WTC11 (cell line): ENCODE measurements at regions not wholly inside any gene's neighbourhood (a gene's known extent, or its start where the extent isn't known, plus 50 kb on each side); places are given as distances from the start of the nearest gene placed in this dataset.

ENCODE experiments used
- ATAC-seq: fragments of 200-7000 bp; cut with Tn5 transposase; 2 replicates; pipeline ENCODE4 v1.10.0; 2021; ENCODE audit warnings: mild to moderate bottlenecking, moderate library complexity
- CTCF ChIA-PET: fragments of 300-600 bp; sonication (Branson Sonifier 250); formaldehyde crosslinking; loops from one replicate; lab custom pipeline; 2021; ENCODE audit warnings: antibody characterized with exemption; lab: Charles Lee
- POLR2A ChIA-PET: fragments of 350-600 bp; sonication (Branson Sonifier 250); formaldehyde crosslinking; loops from one replicate; lab custom pipeline; 2021; ENCODE audit warnings: antibody characterized with exemption; lab: Charles Lee
- DNase-seq: peaks from one replicate; pipeline ENCODE4 v3.0.0; 2021; ENCODE audit warnings: low spot score
- H3K27ac Mint-ChIP-seq: 2 replicates; pipeline ENCODE4 v1.8.0; 2021; ENCODE audit warnings: mixed read lengths
- H3K27me3 Mint-ChIP-seq: 2 replicates; pipeline ENCODE4 v1.8.0; 2021; ENCODE audit warnings: low read depth, mild to moderate bottlenecking, moderate library complexity, mixed read lengths
- H3K36me3 Mint-ChIP-seq: 2 replicates; pipeline ENCODE4 v1.8.0; 2021; ENCODE audit warnings: mixed read lengths
- H3K4me1 Mint-ChIP-seq: 2 replicates; pipeline ENCODE4 v1.8.0; 2022; ENCODE audit warnings: mixed read lengths
- H3K4me3 Mint-ChIP-seq: 2 replicates; pipeline ENCODE4 v1.8.0; 2021; ENCODE audit warnings: mild to moderate bottlenecking, moderate library complexity, mixed read lengths
- H3K9me3 Mint-ChIP-seq: 2 replicates; pipeline ENCODE4 v1.8.0; 2021; ENCODE audit warnings: mixed read lengths
- CREM ChIP-seq: sonication (generic); formaldehyde crosslinking; IDR thresholded peaks from 2 replicates; pipeline ENCODE4 v1.8.1; 2022; ENCODE audit warnings: mild to moderate bottlenecking, missing genetic modification reagents, moderate library complexity
- E2F5 ChIP-seq: sonication (generic); formaldehyde crosslinking; IDR thresholded peaks from 2 replicates; pipeline ENCODE4 v1.8.1; 2022; ENCODE audit warnings: mild to moderate bottlenecking, moderate library complexity, missing genetic modification reagents
- ETV6 ChIP-seq: sonication (generic); formaldehyde crosslinking; IDR thresholded peaks from 2 replicates; pipeline ENCODE4 v1.8.1; 2022; ENCODE audit warnings: mild to moderate bottlenecking, missing genetic modification reagents
- FOXP1 ChIP-seq: sonication (generic); formaldehyde crosslinking; IDR thresholded peaks from 2 replicates; pipeline ENCODE4 v1.8.0; 2022; ENCODE audit warnings: missing genetic modification reagents, mild to moderate bottlenecking, moderate library complexity, borderline replicate concordance
- FOXP4 ChIP-seq: sonication (generic); formaldehyde crosslinking; IDR thresholded peaks from 2 replicates; pipeline ENCODE4 v1.8.0; 2022; ENCODE audit warnings: mild to moderate bottlenecking, missing genetic modification reagents
- GRHL2 ChIP-seq: fragments of 250-450 bp; sonication (Bioruptor Pico); IDR thresholded peaks from 2 replicates; pipeline ENCODE4 v1.8.0; 2022; ENCODE audit warnings: mild to moderate bottlenecking, moderate library complexity; ENCODE audit not compliant: insufficient replicate concordance, severe bottlenecking
- HMGA2 ChIP-seq: fragments of 250-450 bp; sonication (Bioruptor Pico); IDR thresholded peaks from 2 replicates; pipeline ENCODE4 v1.4.0; 2021; ENCODE audit warnings: mild to moderate bottlenecking, moderate library complexity
- JUN ChIP-seq: sonication (generic); formaldehyde crosslinking; IDR thresholded peaks from 2 replicates; pipeline ENCODE4 v1.8.0; 2023; ENCODE audit warnings: mild to moderate bottlenecking, missing genetic modification reagents
- PRRX2 ChIP-seq: fragments of 250-450 bp; sonication (Bioruptor Pico); IDR thresholded peaks from 2 replicates; pipeline ENCODE4 v1.8.0; 2021; ENCODE audit warnings: mild to moderate bottlenecking
- TEAD1 ChIP-seq: sonication (generic); formaldehyde crosslinking; IDR thresholded peaks from 2 replicates; pipeline ENCODE4 v1.8.0; 2022; ENCODE audit warnings: mild to moderate bottlenecking, missing genetic modification reagents
- TEAD4 ChIP-seq: sonication (generic); formaldehyde crosslinking; IDR thresholded peaks from 2 replicates; pipeline ENCODE4 v1.8.0; 2022; ENCODE audit warnings: mild to moderate bottlenecking, missing genetic modification reagents
- USF1 ChIP-seq: sonication (generic); formaldehyde crosslinking; IDR thresholded peaks from 2 replicates; pipeline ENCODE4 v1.8.0; 2022; ENCODE audit warnings: mild to moderate bottlenecking, missing genetic modification reagents
- ZBTB43 ChIP-seq: sonication (generic); formaldehyde crosslinking; IDR thresholded peaks from 2 replicates; pipeline ENCODE4 v1.8.1; 2023; ENCODE audit warnings: mild to moderate bottlenecking, missing genetic modification reagents
- ZNF396 ChIP-seq: fragments of 250-450 bp; sonication (Bioruptor Pico); IDR thresholded peaks from 2 replicates; pipeline ENCODE4 v1.8.0; 2021; ENCODE audit warnings: mild to moderate bottlenecking, moderate library complexity, borderline replicate concordance
- TF ChIP-seq, protein P1 (sequence below): sonication (generic); formaldehyde crosslinking; IDR thresholded peaks from 2 replicates; pipeline ENCODE4 v1.8.0; 2022; ENCODE audit warnings: mild to moderate bottlenecking, missing genetic modification reagents
- TF ChIP-seq, protein P2 (sequence below): fragments of 250-450 bp; sonication (Bioruptor Pico); conservative IDR thresholded peaks from 2 replicates; pipeline ENCODE4 v1.9.0; 2021; ENCODE audit warnings: mild to moderate bottlenecking
- TF ChIP-seq, protein P3 (sequence below): sonication (generic); formaldehyde crosslinking; IDR thresholded peaks from 2 replicates; pipeline ENCODE4 v1.8.1; 2023; ENCODE audit warnings: mild to moderate bottlenecking, missing genetic modification reagents
- TF ChIP-seq, protein P4 (sequence below): fragments of 250-450 bp; sonication (Bioruptor Pico); IDR thresholded peaks from 2 replicates; pipeline ENCODE4 v1.8.0; 2021; ENCODE audit warnings: mild to moderate bottlenecking
- TF ChIP-seq, protein P5 (sequence below): sonication (generic); formaldehyde crosslinking; IDR thresholded peaks from 2 replicates; pipeline ENCODE4 v1.8.0; 2023; ENCODE audit warnings: mild to moderate bottlenecking, missing genetic modification reagents

GRCh38 chr4:30600246-30601017 is 119.7 kb upstream of the PCDH7 start:
- no peak for DNase-seq
- TF ChIP-seq USF1 (CRISPR knock-in tag) (no peak), ETV6 (no peak), CREM (no peak), E2F5 (CRISPR knock-in tag) (no peak), ZNF396 (CRISPR knock-in tag) (no peak), ZBTB43 (no peak)
- TF ChIP-seq, protein P1, sequence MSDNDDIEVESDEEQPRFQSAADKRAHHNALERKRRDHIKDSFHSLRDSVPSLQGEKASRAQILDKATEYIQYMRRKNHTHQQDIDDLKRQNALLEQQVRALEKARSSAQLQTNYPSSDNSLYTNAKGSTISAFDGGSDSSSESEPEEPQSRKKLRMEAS (CRISPR knock-in tag): no peak
- TF ChIP-seq, protein P2, sequence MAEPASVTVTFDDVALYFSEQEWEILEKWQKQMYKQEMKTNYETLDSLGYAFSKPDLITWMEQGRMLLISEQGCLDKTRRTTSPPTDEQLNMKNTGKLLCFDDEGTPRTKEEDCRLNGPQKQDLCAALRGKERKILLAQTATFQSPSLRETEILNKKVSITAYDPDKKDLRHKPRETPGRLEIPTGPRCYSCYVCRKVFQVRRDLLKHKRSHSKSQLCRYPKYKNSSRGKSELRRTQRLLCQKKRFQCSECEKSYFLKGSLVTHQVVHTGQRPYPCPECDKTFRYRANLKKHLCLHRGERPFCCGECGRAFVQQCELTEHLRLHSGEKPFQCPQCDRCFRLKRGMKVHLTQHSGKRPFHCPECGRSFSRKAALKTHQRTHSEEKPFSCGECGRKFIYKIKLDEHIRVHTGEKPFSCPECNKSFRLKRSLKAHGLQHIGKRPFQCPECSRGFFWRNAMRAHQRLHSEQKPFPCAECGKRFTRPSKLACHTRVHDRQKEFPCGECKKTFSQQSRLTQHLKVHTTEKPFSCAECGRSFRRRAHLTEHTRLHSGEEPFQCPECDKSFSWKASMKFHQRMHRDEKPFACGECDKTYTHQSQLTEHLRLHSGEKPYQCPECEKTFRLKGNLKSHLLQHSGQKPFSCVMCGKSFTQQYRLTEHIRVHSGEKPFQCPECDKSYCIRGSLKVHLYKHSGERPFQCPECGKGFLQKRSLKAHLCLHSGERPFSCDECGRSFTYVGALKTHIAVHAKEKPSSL (CRISPR knock-in tag): no peak
- CTCF ChIA-PET: no interaction called here
- Mint-ChIP-seq H3K9me3 (no peaks in the 10 kb centered on the region), H3K27me3 (no peaks in the 10 kb centered on the region), H3K4me3 (no peak overlapping the region), H3K27ac (peak overlapping the region; percentile 87), H3K36me3 (no peaks in the 10 kb centered on the region), H3K4me1 (peaks cover 18% of the 10 kb centered on the region)
- ATAC-seq: peak; percentile 73
- POLR2A ChIA-PET: no interaction called here

DNA sequence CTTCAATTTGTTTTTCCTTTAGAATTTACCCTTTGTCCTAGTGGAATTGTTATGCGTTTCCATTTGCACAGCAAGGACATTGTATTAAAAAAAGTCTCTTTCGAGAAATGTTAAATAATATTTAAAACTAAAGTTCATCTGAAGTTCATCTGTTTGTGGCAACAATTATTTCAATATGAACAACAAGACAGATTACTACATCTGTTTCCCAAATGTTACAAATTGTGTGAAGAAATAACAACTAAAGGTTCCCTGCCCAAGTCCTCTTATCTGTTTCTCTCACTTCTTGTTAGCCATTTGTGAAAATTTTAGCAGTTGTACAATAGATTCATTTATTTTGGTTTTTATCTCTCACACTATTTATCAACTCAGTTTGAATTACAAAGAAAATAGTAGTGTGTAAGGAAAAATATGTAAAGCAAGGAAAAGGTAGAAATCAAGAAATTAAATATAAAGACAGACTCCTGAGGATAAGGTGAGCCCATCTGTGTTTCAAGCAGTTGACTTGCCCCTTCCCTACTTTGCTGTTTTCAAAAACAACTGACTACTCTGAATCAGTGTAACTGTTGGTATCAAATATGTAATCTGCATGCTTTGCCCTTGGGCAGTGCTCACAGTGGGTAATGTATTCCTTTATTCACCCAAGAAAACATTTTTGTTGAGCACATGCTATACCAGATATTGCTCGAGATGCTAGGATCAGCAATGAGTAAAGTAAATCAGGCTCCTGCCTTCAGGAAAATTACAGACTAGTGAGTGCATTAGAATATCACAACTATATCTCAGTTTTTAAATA is 118.9 kb upstream of the PCDH7 start:
- H3K4me1 Mint-ChIP-seq: peaks cover 18% of the 10 kb centered on the region
- no peaks in the 10 kb centered on the region for H3K9me3 Mint-ChIP-seq
- DNase-seq (no peak), ATAC-seq (no peak)
- H3K4me3 Mint-ChIP-seq: no peak overlapping the region
- no peaks in the 10 kb centered on the region for H3K36me3 Mint-ChIP-seq
- POLR2A ChIA-PET: no interaction called here
- CTCF ChIA-PET: no interaction called here
- H3K27ac Mint-ChIP-seq: no peak overlapping the region
- no peaks in the 10 kb centered on the region for H3K27me3 Mint-ChIP-seq
- TF ChIP-seq HMGA2 (no peak), GRHL2 (CRISPR knock-in tag) (no peak), JUN (CRISPR knock-in tag) (no peak), FOXP4 (no peak), TEAD4 (CRISPR knock-in tag) (no peak), PRRX2 (CRISPR knock-in tag) (no peak), TEAD1 (no peak), FOXP1 (CRISPR knock-in tag) (no peak)
- TF ChIP-seq, protein P3, sequence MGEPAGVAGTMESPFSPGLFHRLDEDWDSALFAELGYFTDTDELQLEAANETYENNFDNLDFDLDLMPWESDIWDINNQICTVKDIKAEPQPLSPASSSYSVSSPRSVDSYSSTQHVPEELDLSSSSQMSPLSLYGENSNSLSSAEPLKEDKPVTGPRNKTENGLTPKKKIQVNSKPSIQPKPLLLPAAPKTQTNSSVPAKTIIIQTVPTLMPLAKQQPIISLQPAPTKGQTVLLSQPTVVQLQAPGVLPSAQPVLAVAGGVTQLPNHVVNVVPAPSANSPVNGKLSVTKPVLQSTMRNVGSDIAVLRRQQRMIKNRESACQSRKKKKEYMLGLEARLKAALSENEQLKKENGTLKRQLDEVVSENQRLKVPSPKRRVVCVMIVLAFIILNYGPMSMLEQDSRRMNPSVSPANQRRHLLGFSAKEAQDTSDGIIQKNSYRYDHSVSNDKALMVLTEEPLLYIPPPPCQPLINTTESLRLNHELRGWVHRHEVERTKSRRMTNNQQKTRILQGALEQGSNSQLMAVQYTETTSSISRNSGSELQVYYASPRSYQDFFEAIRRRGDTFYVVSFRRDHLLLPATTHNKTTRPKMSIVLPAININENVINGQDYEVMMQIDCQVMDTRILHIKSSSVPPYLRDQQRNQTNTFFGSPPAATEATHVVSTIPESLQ (CRISPR knock-in tag): no peak
- TF ChIP-seq, protein P1 (CRISPR knock-in tag): no peak
- TF ChIP-seq, protein P4, sequence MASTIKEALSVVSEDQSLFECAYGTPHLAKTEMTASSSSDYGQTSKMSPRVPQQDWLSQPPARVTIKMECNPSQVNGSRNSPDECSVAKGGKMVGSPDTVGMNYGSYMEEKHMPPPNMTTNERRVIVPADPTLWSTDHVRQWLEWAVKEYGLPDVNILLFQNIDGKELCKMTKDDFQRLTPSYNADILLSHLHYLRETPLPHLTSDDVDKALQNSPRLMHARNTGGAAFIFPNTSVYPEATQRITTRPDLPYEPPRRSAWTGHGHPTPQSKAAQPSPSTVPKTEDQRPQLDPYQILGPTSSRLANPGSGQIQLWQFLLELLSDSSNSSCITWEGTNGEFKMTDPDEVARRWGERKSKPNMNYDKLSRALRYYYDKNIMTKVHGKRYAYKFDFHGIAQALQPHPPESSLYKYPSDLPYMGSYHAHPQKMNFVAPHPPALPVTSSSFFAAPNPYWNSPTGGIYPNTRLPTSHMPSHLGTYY: no peak
- TF ChIP-seq, protein P5, sequence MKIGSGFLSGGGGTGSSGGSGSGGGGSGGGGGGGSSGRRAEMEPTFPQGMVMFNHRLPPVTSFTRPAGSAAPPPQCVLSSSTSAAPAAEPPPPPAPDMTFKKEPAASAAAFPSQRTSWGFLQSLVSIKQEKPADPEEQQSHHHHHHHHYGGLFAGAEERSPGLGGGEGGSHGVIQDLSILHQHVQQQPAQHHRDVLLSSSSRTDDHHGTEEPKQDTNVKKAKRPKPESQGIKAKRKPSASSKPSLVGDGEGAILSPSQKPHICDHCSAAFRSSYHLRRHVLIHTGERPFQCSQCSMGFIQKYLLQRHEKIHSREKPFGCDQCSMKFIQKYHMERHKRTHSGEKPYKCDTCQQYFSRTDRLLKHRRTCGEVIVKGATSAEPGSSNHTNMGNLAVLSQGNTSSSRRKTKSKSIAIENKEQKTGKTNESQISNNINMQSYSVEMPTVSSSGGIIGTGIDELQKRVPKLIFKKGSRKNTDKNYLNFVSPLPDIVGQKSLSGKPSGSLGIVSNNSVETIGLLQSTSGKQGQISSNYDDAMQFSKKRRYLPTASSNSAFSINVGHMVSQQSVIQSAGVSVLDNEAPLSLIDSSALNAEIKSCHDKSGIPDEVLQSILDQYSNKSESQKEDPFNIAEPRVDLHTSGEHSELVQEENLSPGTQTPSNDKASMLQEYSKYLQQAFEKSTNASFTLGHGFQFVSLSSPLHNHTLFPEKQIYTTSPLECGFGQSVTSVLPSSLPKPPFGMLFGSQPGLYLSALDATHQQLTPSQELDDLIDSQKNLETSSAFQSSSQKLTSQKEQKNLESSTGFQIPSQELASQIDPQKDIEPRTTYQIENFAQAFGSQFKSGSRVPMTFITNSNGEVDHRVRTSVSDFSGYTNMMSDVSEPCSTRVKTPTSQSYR (CRISPR knock-in tag): no peak
